ENCODE measurements at regions not wholly inside any gene's neighbourhood (a gene's known extent, or its start where the extent isn't known, plus 50 kb on each side); places are given as distances from the start of the nearest gene placed in this dataset.

DNA sequence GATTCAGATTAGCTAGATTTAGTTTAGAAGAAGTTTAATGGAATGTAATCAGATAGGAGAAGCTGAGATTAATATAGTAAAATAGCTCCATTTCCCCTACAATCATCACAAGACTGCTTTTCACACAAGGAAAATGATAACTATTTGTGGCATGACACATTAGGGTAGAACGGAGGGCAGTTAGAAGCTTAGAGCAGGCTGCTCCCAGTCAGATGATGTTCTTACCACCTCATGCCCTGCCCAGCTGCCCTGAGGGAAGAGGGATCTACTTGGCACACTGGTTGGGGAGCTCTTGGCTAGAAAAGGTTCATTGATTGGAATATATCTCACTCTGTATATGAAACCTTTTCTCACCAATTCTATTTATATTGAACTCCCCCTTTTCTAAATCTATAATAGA is 180.7 kb upstream of the IL15 start:
- Histone ChIP-seq H3K9me3 (no peaks in the 10 kb centered on the region), H3K27me3 (no peaks in the 10 kb centered on the region), H3K4me1 (no peaks in the 10 kb centered on the region), H3K36me3 (no peaks in the 10 kb centered on the region), H3K4me3 (no peak overlapping the region), H3K27ac (no peak overlapping the region)
- 55 to 71% methylated on average over 1 of the region's 1 CpG for WGBS, 2 donors (ENCODE audit: low coverage in 1 of 2)
- TF ChIP-seq POLR2AphosphoS5 (IDR thresholded peaks at IDR 0.05) (no peak), POLR2A (IDR thresholded peaks at IDR 0.05) (no peak), EP300 (IDR thresholded peaks at IDR 0.05) (no peak)
- TF ChIP-seq, protein P1, sequence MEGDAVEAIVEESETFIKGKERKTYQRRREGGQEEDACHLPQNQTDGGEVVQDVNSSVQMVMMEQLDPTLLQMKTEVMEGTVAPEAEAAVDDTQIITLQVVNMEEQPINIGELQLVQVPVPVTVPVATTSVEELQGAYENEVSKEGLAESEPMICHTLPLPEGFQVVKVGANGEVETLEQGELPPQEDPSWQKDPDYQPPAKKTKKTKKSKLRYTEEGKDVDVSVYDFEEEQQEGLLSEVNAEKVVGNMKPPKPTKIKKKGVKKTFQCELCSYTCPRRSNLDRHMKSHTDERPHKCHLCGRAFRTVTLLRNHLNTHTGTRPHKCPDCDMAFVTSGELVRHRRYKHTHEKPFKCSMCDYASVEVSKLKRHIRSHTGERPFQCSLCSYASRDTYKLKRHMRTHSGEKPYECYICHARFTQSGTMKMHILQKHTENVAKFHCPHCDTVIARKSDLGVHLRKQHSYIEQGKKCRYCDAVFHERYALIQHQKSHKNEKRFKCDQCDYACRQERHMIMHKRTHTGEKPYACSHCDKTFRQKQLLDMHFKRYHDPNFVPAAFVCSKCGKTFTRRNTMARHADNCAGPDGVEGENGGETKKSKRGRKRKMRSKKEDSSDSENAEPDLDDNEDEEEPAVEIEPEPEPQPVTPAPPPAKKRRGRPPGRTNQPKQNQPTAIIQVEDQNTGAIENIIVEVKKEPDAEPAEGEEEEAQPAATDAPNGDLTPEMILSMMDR (IDR thresholded peaks at IDR 0.05): no peak
- ATAC-seq: no peak

DNA sequence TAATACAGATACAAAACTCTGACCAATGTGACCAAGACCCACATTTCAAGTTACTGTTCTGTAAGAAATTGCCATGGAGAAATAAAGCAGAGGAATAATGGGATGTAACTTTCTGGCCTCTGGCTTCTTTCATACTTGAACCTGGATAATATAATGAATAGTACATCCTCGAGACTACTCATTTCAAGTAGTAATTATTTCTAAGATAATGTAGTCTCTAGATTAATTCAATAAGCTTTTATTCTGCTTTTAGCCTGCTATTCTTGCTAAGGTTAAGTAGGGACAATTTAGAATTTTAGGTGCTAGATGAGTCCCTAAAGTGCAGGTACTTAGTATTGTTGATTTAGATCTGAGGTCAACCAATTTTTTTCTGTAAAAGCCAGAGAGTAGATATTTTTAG is 178.7 kb upstream of the IL15 start:
- Histone ChIP-seq H3K36me3 (no peaks in the 10 kb centered on the region), H3K4me1 (no peaks in the 10 kb centered on the region), H3K27ac (no peak overlapping the region), H3K27me3 (no peaks in the 10 kb centered on the region), H3K4me3 (no peak overlapping the region), H3K9me3 (no peaks in the 10 kb centered on the region)
- 63 to 67% methylated on average over 1 of the region's 1 CpG for WGBS, 2 donors (ENCODE audit: low coverage in 1 of 2)
- TF ChIP-seq POLR2AphosphoS5 (IDR thresholded peaks at IDR 0.05): no peak
- TF ChIP-seq POLR2A (IDR thresholded peaks at IDR 0.05): no peak
- TF ChIP-seq, protein P1 (IDR thresholded peaks at IDR 0.05): no peak
- no peak for ATAC-seq

- H3K4me3 ChIP-seq: no peak overlapping the region
- H3K36me3 ChIP-seq: no peaks in the 10 kb centered on the region
- no peak overlapping the region for H3K27ac ChIP-seq
- H3K4me1 ChIP-seq: no peaks in the 10 kb centered on the region
- TF ChIP-seq, protein P1 (IDR thresholded peaks at IDR 0.05): no peak
- TF ChIP-seq EP300 (IDR thresholded peaks at IDR 0.05) (no peak), POLR2A (IDR thresholded peaks at IDR 0.05) (no peak), POLR2AphosphoS5 (IDR thresholded peaks at IDR 0.05) (no peak)
- no peak for ATAC-seq
- WGBS, 2 donors (ENCODE audit: low coverage in 1 of 2): 66 to 74% methylated on average over 3 of the region's 3 CpGs
- H3K27me3 ChIP-seq: no peaks in the 10 kb centered on the region
- H3K9me3 ChIP-seq: no peaks in the 10 kb centered on the region
Measured at GRCh38 chr4:141458501-141458900, 177.9 kb upstream of the IL15 start.

DNA sequence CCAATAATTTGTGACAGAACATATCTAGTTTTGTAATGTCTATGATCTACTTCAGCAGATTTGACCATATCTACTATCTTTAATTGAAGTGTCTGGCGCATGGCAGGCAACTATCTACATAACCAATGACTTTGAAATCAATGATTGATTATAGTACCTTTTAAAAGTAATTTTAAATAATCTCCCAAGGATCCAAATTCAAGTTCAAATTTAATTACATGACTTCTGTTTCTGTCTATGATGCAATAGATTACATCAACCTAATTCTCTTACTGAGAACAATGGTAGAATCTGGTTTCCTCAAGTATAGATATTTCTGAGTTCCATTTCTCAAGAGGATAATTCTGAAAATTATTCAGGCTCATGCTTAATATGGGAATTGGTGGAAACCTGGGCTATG is 177.4 kb upstream of the IL15 start:
- no peaks in the 10 kb centered on the region for H3K27me3 ChIP-seq
- TF ChIP-seq POLR2A (IDR thresholded peaks at IDR 0.05) (no peak), EP300 (IDR thresholded peaks at IDR 0.05) (no peak)
- TF ChIP-seq, protein P1 (IDR thresholded peaks at IDR 0.05): no peak
- no peak overlapping the region for H3K27ac ChIP-seq
- H3K4me3 ChIP-seq: no peak overlapping the region
- WGBS, 2 donors (ENCODE audit: low coverage in 1 of 2): 87 to 100% methylated on average over 1 of the region's 1 CpG
- no peak for ATAC-seq
- no peaks in the 10 kb centered on the region for H3K4me1 ChIP-seq
- no peaks in the 10 kb centered on the region for H3K9me3 ChIP-seq
- no peaks in the 10 kb centered on the region for H3K36me3 ChIP-seq

DNA sequence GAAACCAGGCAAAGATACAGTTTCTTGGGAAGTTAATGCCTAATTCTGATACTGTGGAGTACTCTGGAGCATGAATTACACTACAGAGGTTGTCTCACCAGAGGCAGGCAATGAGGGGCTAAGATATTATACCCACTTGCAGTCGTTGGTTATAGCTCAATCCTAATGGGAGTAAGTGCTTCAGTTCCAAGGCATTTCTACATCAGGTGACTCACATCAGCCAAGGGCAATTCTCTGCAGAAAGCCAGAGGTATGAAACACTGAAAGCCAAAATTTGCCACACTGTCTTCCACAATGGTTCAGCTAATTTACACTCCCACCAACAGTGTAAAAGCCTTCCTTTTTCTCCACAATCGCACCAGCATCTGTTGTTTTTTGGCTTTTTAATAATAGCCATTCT is 174.0 kb upstream of the IL15 start:
- TF ChIP-seq EP300 (IDR thresholded peaks at IDR 0.05): no peak
- TF ChIP-seq POLR2A (IDR thresholded peaks at IDR 0.05): no peak
- TF ChIP-seq, protein P1 (IDR thresholded peaks at IDR 0.05): no peak
- no peak for TF ChIP-seq POLR2AphosphoS5 (IDR thresholded peaks at IDR 0.05)
- WGBS, 2 donors (ENCODE audit: low coverage in 1 of 2): 55 to 84% methylated on average over 2 of the region's 2 CpGs

More for the DNA sequence above, 174.0 kb upstream of the IL15 start:
- H3K4me1 ChIP-seq: no peaks in the 10 kb centered on the region
- H3K36me3 ChIP-seq: no peaks in the 10 kb centered on the region
- no peak overlapping the region for H3K27ac ChIP-seq
- H3K4me3 ChIP-seq: no peak overlapping the region
- ATAC-seq: no peak
- no peaks in the 10 kb centered on the region for H3K9me3 ChIP-seq
- H3K27me3 ChIP-seq: no peaks in the 10 kb centered on the region

Data from gastroesophageal sphincter (tissue), 4 donors.